ENCODE measurements at regions not wholly inside any gene's neighbourhood (a gene's known extent, or its start where the extent isn't known, plus 50 kb on each side); places are given as distances from the start of the nearest gene placed in this dataset.

GRCh38 chr10:36604316-36604715, 521.1 kb upstream of the ANKRD30A start:
- Mint-ChIP-seq H3K4me1 (no peaks in the 10 kb centered on the region), H3K9me3 (ENCODE audit: insufficient read depth) (no peaks in the 10 kb centered on the region), H3K27me3 (peaks cover 3% of the 10 kb centered on the region), H3K27ac (no peak overlapping the region), H3K4me3 (no peak overlapping the region)
- H3K27ac ChIP-seq (ENCODE audit: low read length in 2 of 2): no peak overlapping the region
- no peak overlapping the region for H3K4me3 ChIP-seq (ENCODE audit: control extremely low read depth in 1 of 5, extremely low read depth in 1 of 5, insufficient read depth in 1 of 5, low read depth in 2 of 5, low read length in 4 of 5)
- H3K4me1 ChIP-seq (ENCODE audit: control insufficient read depth in 2 of 2, insufficient read depth in 2 of 2, low read length in 2 of 2): no peaks in the 10 kb centered on the region
- no peaks in the 10 kb centered on the region for H3K36me3 ChIP-seq (replicated peaks in 1 of 2; ENCODE audit: control extremely low read depth in 1 of 2, control insufficient read depth in 1 of 2, extremely low read depth in 1 of 2, insufficient read depth in 2 of 2, low read length in 1 of 2)
- ATAC-seq (ENCODE audit: low read depth) (no peak), DNase-seq (no peak)
- H3K9me3 ChIP-seq (ENCODE audit: control extremely low read depth in 1 of 3, control insufficient read depth in 2 of 3, insufficient read depth in 1 of 3, low read length in 2 of 3): peaks cover 0 to 2% (median 0%) of the 10 kb centered on the region in 3 donors
- no peak overlapping the region for H3K4me2 ChIP-seq (replicated peaks; ENCODE audit: low read depth, low read length, poor library complexity, severe bottlenecking)
- ChIA-PET POLR2A (no interaction called here), CTCF (no interaction called here)
- intact Hi-C loops (cut with micrococcal nuclease): no loop called here
- 100% methylated on average over 1 of the region's 2 CpGs for WGBS (ENCODE audit: insufficient coverage)
- TF ChIP-seq CTCF (IDR thresholded peaks at IDR 0.05) (no peak), EZH2 (IDR thresholded peaks at IDR 0.05; ENCODE audit: borderline replicate concordance, insufficient read depth, low read depth, low read length, poor library complexity, severe bottlenecking) (no peak)
- H3K79me2 ChIP-seq (ENCODE audit: control insufficient read depth, insufficient read depth, low read length): no peaks in the 10 kb centered on the region
- H4K20me1 ChIP-seq (ENCODE audit: control insufficient read depth, insufficient read depth, low read length, poor library complexity, severe bottlenecking): no peaks in the 10 kb centered on the region
- no peak overlapping the region for H3K9ac ChIP-seq (ENCODE audit: low read length)
- H3K27me3 ChIP-seq (replicated peaks in 1 of 4; ENCODE audit: control extremely low read depth in 1 of 4, control insufficient read depth in 3 of 4, insufficient read depth in 4 of 4, low read length in 3 of 4): no peaks in the 10 kb centered on the region
- H2AFZ ChIP-seq (ENCODE audit: insufficient read depth, low read depth, low read length, poor library complexity, severe bottlenecking): no peak overlapping the region

- H3K36me3 ChIP-seq (replicated peaks in 1 of 2; ENCODE audit: control extremely low read depth in 1 of 2, control insufficient read depth in 1 of 2, extremely low read depth in 1 of 2, insufficient read depth in 2 of 2, low read length in 1 of 2): no peaks in the 10 kb centered on the region
- H3K4me2 ChIP-seq (replicated peaks; ENCODE audit: low read depth, low read length, poor library complexity, severe bottlenecking): no peak overlapping the region
- ATAC-seq (ENCODE audit: low read depth) (no peak), DNase-seq (no peak)
- no peak overlapping the region for H3K4me3 Mint-ChIP-seq
- H3K27me3 Mint-ChIP-seq: peaks cover 3% of the 10 kb centered on the region
- H3K79me2 ChIP-seq (ENCODE audit: control insufficient read depth, insufficient read depth, low read length): no peaks in the 10 kb centered on the region
- no peaks in the 10 kb centered on the region for H3K4me1 Mint-ChIP-seq
- WGBS (ENCODE audit: insufficient coverage): no CpG with 5 or more reads among the region's 4 CpGs
- no peaks in the 10 kb centered on the region for H3K9me3 Mint-ChIP-seq (ENCODE audit: insufficient read depth)
- intact Hi-C loops (cut with micrococcal nuclease): no loop called here
- no peaks in the 10 kb centered on the region for H4K20me1 ChIP-seq (ENCODE audit: control insufficient read depth, insufficient read depth, low read length, poor library complexity, severe bottlenecking)
- no peak overlapping the region for H3K9ac ChIP-seq (ENCODE audit: low read length)
- no peaks in the 10 kb centered on the region for H3K4me1 ChIP-seq (ENCODE audit: control insufficient read depth in 2 of 2, insufficient read depth in 2 of 2, low read length in 2 of 2)
- no peak overlapping the region for H3K27ac Mint-ChIP-seq
- CTCF ChIA-PET: no interaction called here
- peaks cover 0 to 2% (median 0%) of the 10 kb centered on the region in 3 donors for H3K9me3 ChIP-seq (ENCODE audit: control extremely low read depth in 1 of 3, control insufficient read depth in 2 of 3, insufficient read depth in 1 of 3, low read length in 2 of 3)
- POLR2A ChIA-PET: no interaction called here
- no peak overlapping the region for H2AFZ ChIP-seq (ENCODE audit: insufficient read depth, low read depth, low read length, poor library complexity, severe bottlenecking)
- TF ChIP-seq CTCF (IDR thresholded peaks at IDR 0.05): no peak
- no peak for TF ChIP-seq EZH2 (IDR thresholded peaks at IDR 0.05; ENCODE audit: borderline replicate concordance, insufficient read depth, low read depth, low read length, poor library complexity, severe bottlenecking)
- H3K27me3 ChIP-seq (replicated peaks in 1 of 4; ENCODE audit: control extremely low read depth in 1 of 4, control insufficient read depth in 3 of 4, insufficient read depth in 4 of 4, low read length in 3 of 4): no peaks in the 10 kb centered on the region
- H3K4me3 ChIP-seq (ENCODE audit: control extremely low read depth in 1 of 5, extremely low read depth in 1 of 5, insufficient read depth in 1 of 5, low read depth in 2 of 5, low read length in 4 of 5): no peak overlapping the region
- H3K27ac ChIP-seq (ENCODE audit: low read length in 2 of 2): no peak overlapping the region
These were observed 521.7 kb upstream of the ANKRD30A start for GRCh38 chr10:36603688-36604087.

All from B cell (primary cell).